HG03039 (cell line): ENCODE measurements at regions not wholly inside any gene's neighbourhood (a gene's known extent, or its start where the extent isn't known, plus 50 kb on each side); places are given as distances from the start of the nearest gene placed in this dataset.

ENCODE experiments used
- ATAC-seq: cut with Tn5 transposase; IDR thresholded peaks from one replicate; pipeline ENCODE4 v1.9.1; 2021; ENCODE audit warnings: mild to moderate bottlenecking, moderate library complexity; ENCODE audit not compliant: unreplicated experiment

DNA sequence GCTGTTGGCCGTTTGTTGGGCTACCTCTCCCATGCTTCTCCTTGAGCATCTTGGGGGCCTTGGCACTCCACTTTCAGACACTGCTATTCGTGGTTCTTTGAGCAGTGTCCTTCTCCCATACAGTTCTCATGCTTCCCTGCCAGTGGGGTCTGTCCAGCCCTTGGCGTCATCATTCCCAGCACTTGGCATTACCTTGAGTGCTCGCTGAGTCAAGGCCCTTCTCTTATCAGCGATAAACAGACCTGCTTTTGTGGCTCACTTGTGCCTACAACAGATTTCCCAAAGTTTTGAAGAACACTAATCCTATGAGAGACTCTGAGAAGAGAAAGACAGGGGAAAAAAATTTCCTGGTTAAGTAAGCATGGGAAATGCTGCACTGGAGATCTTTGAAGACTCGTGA is 85.3 kb downstream of the NOC3L start:
- no peak for ATAC-seq

DNA sequence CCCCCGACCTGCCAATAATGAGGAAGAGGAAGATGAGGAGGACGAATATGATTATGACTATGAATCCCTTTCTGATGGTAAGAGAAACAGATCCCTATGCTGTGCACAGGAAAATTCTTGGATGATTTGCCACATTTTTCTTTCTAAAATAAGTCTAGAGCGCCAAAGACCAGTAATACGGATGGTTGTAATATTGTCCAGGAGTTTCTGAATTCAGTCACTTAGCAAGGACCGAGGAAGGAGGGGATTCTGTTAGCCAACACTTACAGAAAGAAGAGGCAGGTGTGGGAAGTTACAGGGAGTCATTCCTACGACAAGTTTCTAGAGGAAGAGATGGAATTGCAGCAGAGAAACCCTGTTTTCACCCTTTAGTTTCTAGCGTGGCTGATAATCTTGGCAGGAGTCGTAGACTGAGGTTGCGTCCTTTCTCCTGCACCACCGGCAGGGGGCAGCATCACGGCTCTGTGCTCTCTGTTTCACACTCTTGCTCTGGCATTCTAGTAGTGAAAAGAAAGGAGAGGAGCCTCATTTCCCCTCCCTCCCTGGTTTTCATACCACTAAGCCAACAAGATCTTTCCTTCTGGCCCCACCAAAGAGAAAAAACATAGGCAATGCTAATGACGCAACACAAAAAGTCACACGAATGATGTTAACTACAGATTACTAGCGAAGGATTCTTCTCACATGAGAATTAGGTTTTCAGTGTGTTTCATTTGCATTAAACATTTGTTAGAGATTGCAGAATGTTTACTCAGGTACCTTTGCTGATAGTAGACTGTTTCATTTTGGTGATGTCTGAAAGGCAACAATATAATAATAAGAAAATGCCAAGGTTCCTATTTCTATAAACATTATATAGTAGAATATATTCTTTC is 82.7 kb downstream of the NOC3L start:
- peak; percentile 77 for ATAC-seq

DNA sequence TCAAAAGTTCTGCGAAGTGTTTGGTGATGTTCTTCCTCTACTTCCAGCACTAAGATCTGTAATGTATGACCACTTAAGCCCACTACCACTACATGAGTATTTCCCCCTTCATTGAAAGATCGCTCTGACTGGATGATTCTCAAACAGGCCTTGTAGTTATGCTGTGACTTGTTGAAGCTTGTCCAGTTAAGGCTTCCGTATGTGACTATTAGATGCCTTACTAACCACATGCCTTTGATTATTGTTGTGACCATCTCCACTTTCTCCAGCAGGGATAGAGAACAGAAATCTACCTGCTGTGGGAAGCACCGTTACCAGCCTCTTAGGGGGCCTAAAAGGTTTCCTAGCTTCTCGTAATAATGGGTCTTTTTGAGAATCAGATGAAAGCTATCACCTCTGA is 81.1 kb downstream of the NOC3L start:
- ATAC-seq = no peak

DNA sequence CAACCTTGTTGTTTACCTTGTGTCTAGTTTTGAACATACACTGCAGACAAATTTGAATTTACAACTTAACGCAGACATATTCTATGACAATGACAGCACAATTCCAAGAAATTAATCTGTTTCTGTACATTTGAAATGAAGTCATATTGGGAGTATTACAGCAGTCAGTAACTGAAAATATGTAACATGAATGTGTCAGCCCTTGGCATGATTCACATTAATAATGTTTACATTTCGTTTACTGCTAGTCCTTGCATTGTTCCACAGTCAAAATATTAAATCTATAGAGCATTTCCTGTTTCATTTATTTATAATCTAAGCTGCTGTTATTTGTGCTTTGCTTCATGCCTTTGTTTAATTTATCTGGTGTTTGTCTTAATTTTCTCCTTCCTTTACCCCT is 80.4 kb downstream of the NOC3L start:
- ATAC-seq = no peak
